ENCODE measurements at regions not wholly inside any gene's neighbourhood (a gene's known extent, or its start where the extent isn't known, plus 50 kb on each side); places are given as distances from the start of the nearest gene placed in this dataset.

GRCh38 chr9:38315085-38315595 is 77.4 kb upstream of the ALDH1B1 start:
- TF ChIP-seq CTCF (IDR thresholded peaks at IDR 0.05 in 8 of 11, conservative IDR thresholded peaks at IDR 0.05 in 3 of 11) = no peak
- TF ChIP-seq POLR2A (IDR thresholded peaks at IDR 0.05) = no peak
- TF ChIP-seq POLR2AphosphoS5 (IDR thresholded peaks at IDR 0.05) = no peak

Data from spleen (tissue), 7 donors.